GM12878 (cell line): ENCODE measurements at regions not wholly inside any gene's neighbourhood (a gene's known extent, or its start where the extent isn't known, plus 50 kb on each side); places are given as distances from the start of the nearest gene placed in this dataset.

Experiments used
- EP300 ChIP-seq, 2 experiments: fragments of 150-350 bp in 1 of 2; IDR thresholded peaks; 2 replicates each; pipeline ENCODE4 v1.6.1; 2011 to 2012; ENCODE audit warnings: low read depth in 2 of 2, low read length in 2 of 2, borderline replicate concordance in 1 of 2, improper control_type of control experiment in 1 of 2, inconsistent platforms in 1 of 2; ENCODE audit not compliant: control insufficient read depth in 1 of 2
- EZH2 ChIP-seq: IDR thresholded peaks from 2 replicates; pipeline ENCODE4 v1.6.1; 2012; ENCODE audit warnings: low read depth, mild to moderate bottlenecking, control low read depth, inconsistent platforms, low read length, borderline replicate concordance; ENCODE audit not compliant: control insufficient read depth
- FOS ChIP-seq: IDR thresholded peaks from 3 replicates; pipeline ENCODE4 v1.6.1; 2011; ENCODE audit warnings: borderline replicate concordance; ENCODE audit not compliant: insufficient read length; ENCODE audit errors: extremely low read depth
- KDM1A ChIP-seq: fragments of 200-600 bp; sonication (generic); IDR thresholded peaks from 2 replicates; pipeline ENCODE4 v1.6.1; 2016; ENCODE audit warnings: borderline replicate concordance
- MTA3 ChIP-seq: IDR thresholded peaks from 2 replicates; pipeline ENCODE4 v1.6.1; 2012; ENCODE audit warnings: low read length, inconsistent platforms, borderline replicate concordance
- POLR2AphosphoS5 ChIP-seq: IDR thresholded peaks from 2 replicates; pipeline ENCODE4 v1.6.1; 2011; ENCODE audit warnings: mild to moderate bottlenecking, low read length, inconsistent platforms
- RAD21 ChIP-seq: IDR thresholded peaks from 2 replicates; pipeline ENCODE4 v1.6.1; 2011; ENCODE audit warnings: mild to moderate bottlenecking, low read depth, low read length, moderate library complexity; ENCODE audit not compliant: insufficient read depth
- YBX1 ChIP-seq: fragments of 450-650 bp; IDR thresholded peaks from 2 replicates; pipeline ENCODE4 v1.6.1; 2016; ENCODE audit warnings: antibody characterized with exemption
- TF ChIP-seq, protein P1 (sequence below): IDR thresholded peaks from 2 replicates; pipeline ENCODE4 v1.6.1; 2011; ENCODE audit warnings: borderline replicate concordance, low read depth, mild to moderate bottlenecking, moderate library complexity, mixed read lengths, low read length; ENCODE audit not compliant: insufficient read depth; ENCODE audit errors: extremely low read length
- TF ChIP-seq, protein P2 (sequence below): IDR thresholded peaks from 2 replicates; pipeline ENCODE4 v1.6.1; 2012; ENCODE audit warnings: mild to moderate bottlenecking, low read depth, low read length
- TF ChIP-seq, protein P3 (sequence below), 3 experiments: IDR thresholded peaks in 2 of 3; conservative IDR thresholded peaks in 1 of 3; 2 replicates each; pipeline ENCODE4 v1.5.1; 2011; ENCODE audit warnings: low read depth in 3 of 3, low read length in 3 of 3, mild to moderate bottlenecking in 3 of 3, control low read depth in 2 of 3, moderate library complexity in 2 of 3, inconsistent platforms in 1 of 3, mixed read lengths in 1 of 3; ENCODE audit not compliant: control insufficient read depth in 2 of 3, insufficient read depth in 1 of 3; ENCODE audit errors: extremely low read depth in 1 of 3

DNA sequence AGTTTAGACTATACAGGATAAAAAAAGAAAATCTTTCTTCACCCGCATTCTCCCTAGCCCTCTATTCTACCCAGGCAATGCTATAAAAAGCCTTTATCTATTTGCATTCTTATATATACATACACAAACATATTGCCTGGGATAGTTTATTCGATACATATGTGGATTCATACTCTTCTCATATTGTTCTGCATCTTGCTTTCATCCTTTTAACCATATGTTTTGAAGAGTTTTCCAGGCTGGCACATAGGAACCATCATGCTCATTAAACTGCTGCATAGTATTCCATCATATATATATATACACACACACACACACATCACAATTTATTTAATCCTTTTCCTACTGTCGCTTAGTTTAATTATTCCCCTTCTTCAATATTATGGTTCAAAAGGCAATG is 461.2 kb downstream of the NTRK2 start:
- no peak for TF ChIP-seq YBX1
- no peak for TF ChIP-seq POLR2AphosphoS5
- TF ChIP-seq FOS, result no peak
- no peak for TF ChIP-seq EZH2
- TF ChIP-seq, protein P1, sequence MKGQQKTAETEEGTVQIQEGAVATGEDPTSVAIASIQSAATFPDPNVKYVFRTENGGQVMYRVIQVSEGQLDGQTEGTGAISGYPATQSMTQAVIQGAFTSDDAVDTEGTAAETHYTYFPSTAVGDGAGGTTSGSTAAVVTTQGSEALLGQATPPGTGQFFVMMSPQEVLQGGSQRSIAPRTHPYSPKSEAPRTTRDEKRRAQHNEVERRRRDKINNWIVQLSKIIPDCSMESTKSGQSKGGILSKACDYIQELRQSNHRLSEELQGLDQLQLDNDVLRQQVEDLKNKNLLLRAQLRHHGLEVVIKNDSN, result no peak
- TF ChIP-seq, protein P2, sequence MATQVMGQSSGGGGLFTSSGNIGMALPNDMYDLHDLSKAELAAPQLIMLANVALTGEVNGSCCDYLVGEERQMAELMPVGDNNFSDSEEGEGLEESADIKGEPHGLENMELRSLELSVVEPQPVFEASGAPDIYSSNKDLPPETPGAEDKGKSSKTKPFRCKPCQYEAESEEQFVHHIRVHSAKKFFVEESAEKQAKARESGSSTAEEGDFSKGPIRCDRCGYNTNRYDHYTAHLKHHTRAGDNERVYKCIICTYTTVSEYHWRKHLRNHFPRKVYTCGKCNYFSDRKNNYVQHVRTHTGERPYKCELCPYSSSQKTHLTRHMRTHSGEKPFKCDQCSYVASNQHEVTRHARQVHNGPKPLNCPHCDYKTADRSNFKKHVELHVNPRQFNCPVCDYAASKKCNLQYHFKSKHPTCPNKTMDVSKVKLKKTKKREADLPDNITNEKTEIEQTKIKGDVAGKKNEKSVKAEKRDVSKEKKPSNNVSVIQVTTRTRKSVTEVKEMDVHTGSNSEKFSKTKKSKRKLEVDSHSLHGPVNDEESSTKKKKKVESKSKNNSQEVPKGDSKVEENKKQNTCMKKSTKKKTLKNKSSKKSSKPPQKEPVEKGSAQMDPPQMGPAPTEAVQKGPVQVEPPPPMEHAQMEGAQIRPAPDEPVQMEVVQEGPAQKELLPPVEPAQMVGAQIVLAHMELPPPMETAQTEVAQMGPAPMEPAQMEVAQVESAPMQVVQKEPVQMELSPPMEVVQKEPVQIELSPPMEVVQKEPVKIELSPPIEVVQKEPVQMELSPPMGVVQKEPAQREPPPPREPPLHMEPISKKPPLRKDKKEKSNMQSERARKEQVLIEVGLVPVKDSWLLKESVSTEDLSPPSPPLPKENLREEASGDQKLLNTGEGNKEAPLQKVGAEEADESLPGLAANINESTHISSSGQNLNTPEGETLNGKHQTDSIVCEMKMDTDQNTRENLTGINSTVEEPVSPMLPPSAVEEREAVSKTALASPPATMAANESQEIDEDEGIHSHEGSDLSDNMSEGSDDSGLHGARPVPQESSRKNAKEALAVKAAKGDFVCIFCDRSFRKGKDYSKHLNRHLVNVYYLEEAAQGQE, result no peak
- TF ChIP-seq EP300 (IDR thresholded peaks at IDR 0.05; ENCODE audit: borderline replicate concordance in 1 of 2, control insufficient read depth in 1 of 2, low read depth in 2 of 2, low read length in 2 of 2), result no peak
- TF ChIP-seq, protein P3, sequence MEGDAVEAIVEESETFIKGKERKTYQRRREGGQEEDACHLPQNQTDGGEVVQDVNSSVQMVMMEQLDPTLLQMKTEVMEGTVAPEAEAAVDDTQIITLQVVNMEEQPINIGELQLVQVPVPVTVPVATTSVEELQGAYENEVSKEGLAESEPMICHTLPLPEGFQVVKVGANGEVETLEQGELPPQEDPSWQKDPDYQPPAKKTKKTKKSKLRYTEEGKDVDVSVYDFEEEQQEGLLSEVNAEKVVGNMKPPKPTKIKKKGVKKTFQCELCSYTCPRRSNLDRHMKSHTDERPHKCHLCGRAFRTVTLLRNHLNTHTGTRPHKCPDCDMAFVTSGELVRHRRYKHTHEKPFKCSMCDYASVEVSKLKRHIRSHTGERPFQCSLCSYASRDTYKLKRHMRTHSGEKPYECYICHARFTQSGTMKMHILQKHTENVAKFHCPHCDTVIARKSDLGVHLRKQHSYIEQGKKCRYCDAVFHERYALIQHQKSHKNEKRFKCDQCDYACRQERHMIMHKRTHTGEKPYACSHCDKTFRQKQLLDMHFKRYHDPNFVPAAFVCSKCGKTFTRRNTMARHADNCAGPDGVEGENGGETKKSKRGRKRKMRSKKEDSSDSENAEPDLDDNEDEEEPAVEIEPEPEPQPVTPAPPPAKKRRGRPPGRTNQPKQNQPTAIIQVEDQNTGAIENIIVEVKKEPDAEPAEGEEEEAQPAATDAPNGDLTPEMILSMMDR (IDR thresholded peaks at IDR 0.05 in 2 of 3, conservative IDR thresholded peaks at IDR 0.05 in 1 of 3; ENCODE audit: control insufficient read depth in 2 of 3, extremely low read depth in 1 of 3, insufficient read depth in 1 of 3, low read depth in 3 of 3, low read length in 3 of 3), result no peak
- TF ChIP-seq RAD21, result no peak
- no peak for TF ChIP-seq KDM1A
- no peak for TF ChIP-seq MTA3
